GM12878 (cell line): ENCODE measurements at regions not wholly inside any gene's neighbourhood (a gene's known extent, or its start where the extent isn't known, plus 50 kb on each side); places are given as distances from the start of the nearest gene placed in this dataset.

Source experiments
- ATAC-seq: fragments of 200-7000 bp; cut with Tn5 transposase; 3 replicates; pipeline ENCODE4 v1.9.1; 2020; ENCODE audit warnings: mild to moderate bottlenecking, moderate library complexity
- BruUV-seq: library from RNA; stranded (reverse); fragments of 400-500 nt; replicated peaks from 2 replicates; lab custom pipeline; 2021; lab: Mats Ljungman, UMichigan
- CTCF ChIA-PET: fragments of 300-600 bp; sonication (Branson Sonifier 250); formaldehyde crosslinking; extraction: SDS; loops from one replicate; lab custom pipeline; 2021; ENCODE audit warnings: inconsistent platforms; lab: Yijun Ruan, JAX
- POLR2A ChIA-PET: fragments of 350-600 bp; formaldehyde crosslinking; extraction: SDS; loops from one replicate; lab custom pipeline; 2021; ENCODE audit warnings: inconsistent platforms; lab: Charles Lee
- RAD21 ChIA-PET: fragments of 300-600 bp; sonication (Branson Sonifier 250); formaldehyde crosslinking; loops from one replicate; lab custom pipeline; 2023; ENCODE audit warnings: antibody characterized with exemption; ENCODE audit not compliant: unreplicated experiment; lab: Charles Lee
- SMC1A ChIA-PET: fragments of 300-600 bp; sonication (Branson Sonifier 250); formaldehyde crosslinking; loops from one replicate; lab custom pipeline; 2023; ENCODE audit not compliant: unreplicated experiment, uncharacterized antibody; lab: Charles Lee
- DNase-seq: peaks from one replicate; pipeline ENCODE4 v3.0.0-alpha.2; 2011; ENCODE audit warnings: low read depth, low spot score
- FAIRE-seq: peaks from 3 replicates; lab custom pipeline; 2011; peaks lifted over from hg19 to GRCh38; lab: Jason Lieb, UNC
- H2AFZ ChIP-seq: 2 replicates; pipeline ENCODE4 v1.6.0; 2011; ENCODE audit warnings: low read depth, low read length, control low read depth; ENCODE audit not compliant: control insufficient read depth
- H3K27ac ChIP-seq: 2 replicates; pipeline ENCODE4 v1.5.1; 2011; ENCODE audit warnings: control low read depth; ENCODE audit not compliant: control insufficient read depth, insufficient read depth
- H3K27me3 ChIP-seq, 2 experiments: replicated peaks in 1 of 2; 2 replicates each; pipeline versions ENCODE4 v1.6.0 to v1.6.1; 2011; ENCODE audit warnings: low read length in 1 of 2; ENCODE audit not compliant: control insufficient read depth in 2 of 2, insufficient read depth in 2 of 2
- H3K36me3 ChIP-seq, 2 experiments: 2 replicates each; pipeline ENCODE4 v1.5.1; 2011; ENCODE audit warnings: low read length in 1 of 2; ENCODE audit not compliant: control insufficient read depth in 2 of 2, insufficient read depth in 2 of 2
- H3K4me1 ChIP-seq: 2 replicates; pipeline ENCODE4 v1.6.1; 2011; ENCODE audit warnings: mild to moderate bottlenecking, low read length, moderate library complexity, mixed read lengths; ENCODE audit not compliant: control insufficient read depth, insufficient read depth
- H3K4me2 ChIP-seq: 2 replicates; pipeline ENCODE4 v1.6.0; 2011; ENCODE audit warnings: control low read depth; ENCODE audit not compliant: control insufficient read depth, insufficient read depth
- H3K4me3 ChIP-seq: fragments of 200-600 bp; sonication (generic); 2 replicates; pipeline ENCODE4 v1.5.1; 2016
- H3K79me2 ChIP-seq: 2 replicates; pipeline ENCODE4 v1.6.0; 2011; ENCODE audit warnings: low read length; ENCODE audit not compliant: control insufficient read depth, insufficient read depth
- H3K9ac ChIP-seq: 2 replicates; pipeline ENCODE4 v1.8.0; 2011; ENCODE audit warnings: low read length, control low read depth, mixed read lengths; ENCODE audit not compliant: control insufficient read depth, insufficient read depth
- H3K9me3 ChIP-seq: replicated peaks from 3 replicates; pipeline ENCODE4 v1.5.1; 2011; ENCODE audit warnings: mild to moderate bottlenecking, low read length; ENCODE audit not compliant: control insufficient read depth, insufficient read depth
- H4K20me1 ChIP-seq: 2 replicates; pipeline ENCODE4 v1.6.0; 2011; ENCODE audit not compliant: control insufficient read depth, insufficient read depth
- E4F1 ChIP-seq: fragments of 450-650 bp; IDR thresholded peaks from 2 replicates; pipeline ENCODE4 v1.6.1; 2018; ENCODE audit warnings: borderline replicate concordance, mild to moderate bottlenecking; ENCODE audit not compliant: partially characterized antibody
- RAD21 ChIP-seq: IDR thresholded peaks from 2 replicates; pipeline ENCODE4 v1.6.1; 2011; ENCODE audit warnings: mild to moderate bottlenecking, low read depth, low read length, moderate library complexity; ENCODE audit not compliant: insufficient read depth
- TCF3 ChIP-seq: IDR thresholded peaks from 2 replicates; pipeline ENCODE4 v1.6.1; 2012; ENCODE audit warnings: low read depth, mild to moderate bottlenecking, low read length, borderline replicate concordance; ENCODE audit not compliant: insufficient read depth
- WGBS: methylation state at CpG from one replicate; pipeline ENCODE4 v1.1.6; 2016; ENCODE audit warnings: low lambda C conversion rate; ENCODE audit not compliant: insufficient replicate concordance, insufficient coverage; ENCODE audit errors: missing lambda C conversion rate; 5-methylcytosine and 5-hydroxymethylcytosine counted together
- in situ Hi-C: fragments of 300-500 bp; cut with MboI; formaldehyde crosslinking; loops from 9 replicates; pipeline ENCODE4 v1.14.3; 2018; ENCODE audit warnings: mixed read lengths
- intact Hi-C: fragments of 100-400 bp; cut with micrococcal nuclease; formaldehyde crosslinking; loops from one replicate; pipeline ENCODE4 v1.14.2; 2022; ENCODE audit not compliant: unreplicated experiment
- TF ChIP-seq, protein P1 (sequence below): fragments of 450-650 bp; IDR thresholded peaks from 2 replicates; pipeline ENCODE4 v1.6.1; 2017; ENCODE audit warnings: mild to moderate bottlenecking, moderate library complexity

- intact Hi-C loops (no loop called here), in situ Hi-C loops (no loop called here)
- ChIA-PET SMC1A (no interaction called here), CTCF (interaction anchor here (0.6 kb wide), 1 partner anchor 695 kb away, joined by 3 read pairs; no protein-coding TSS in a partner anchor), POLR2A (no interaction called here), RAD21 (no interaction called here)
- Histone ChIP-seq H2AFZ (no peak overlapping the region), H3K9ac (no peak overlapping the region), H3K9me3 (no peaks in the 10 kb centered on the region), H3K4me3 (no peak overlapping the region), H3K79me2 (no peaks in the 10 kb centered on the region), H3K27ac (no peak overlapping the region), H3K4me1 (no peaks in the 10 kb centered on the region), H3K4me2 (no peak overlapping the region), H3K27me3 (peaks cover 0 to 3% of the 10 kb centered on the region in 2 experiments; a peak in 2 of 4 replicates), H4K20me1 (no peaks in the 10 kb centered on the region), H3K36me3 (no peaks in the 10 kb centered on the region)
- FAIRE-seq (no peak), DNase-seq (no peak), ATAC-seq (no peak)
- TF ChIP-seq RAD21 (no peak), E4F1 (no peak)
- 35% methylated on average over 6 of the region's 6 CpGs for WGBS
- BruUV-seq = no TSS peak
Observed at GRCh38 chr5:38188591-38188990, 69.8 kb upstream of the EGFLAM start.

DNA sequence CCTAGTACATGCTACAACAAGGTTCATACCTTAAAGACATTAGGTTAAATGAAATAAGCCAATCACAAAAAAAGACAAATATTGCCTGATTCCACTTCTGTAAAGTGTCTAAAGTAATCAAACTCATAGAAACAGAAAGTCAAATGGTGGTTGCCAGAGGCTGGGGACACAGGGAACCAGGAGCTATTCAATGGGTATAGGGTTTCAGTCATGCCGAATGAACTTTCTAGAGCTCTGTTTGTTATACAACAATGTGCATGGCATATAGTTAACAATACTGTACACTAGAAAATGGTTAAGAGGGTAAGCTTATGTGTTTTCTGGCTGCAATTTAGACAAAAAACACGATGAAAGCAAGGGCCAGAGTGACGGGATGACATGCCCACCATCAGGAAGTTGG lies 70.8 kb upstream of the EGFLAM start:
- Histone ChIP-seq H3K27me3 (peaks cover 0 to 3% of the 10 kb centered on the region in 2 experiments; a peak in 2 of 4 replicates), H3K9me3 (no peaks in the 10 kb centered on the region), H4K20me1 (no peaks in the 10 kb centered on the region), H3K4me1 (no peaks in the 10 kb centered on the region), H3K4me2 (no peak overlapping the region), H3K36me3 (no peaks in the 10 kb centered on the region), H3K27ac (no peak overlapping the region), H3K79me2 (no peaks in the 10 kb centered on the region), H3K4me3 (no peak overlapping the region), H3K9ac (no peak overlapping the region), H2AFZ (no peak overlapping the region)
- in situ Hi-C loops (no loop called here), intact Hi-C loops (no loop called here)
- CTCF ChIA-PET = no interaction called here
- SMC1A ChIA-PET = interaction anchor here (1.0 kb wide), 1 partner anchor 21 kb away, joined by 3 read pairs; no protein-coding TSS in a partner anchor
- RAD21 ChIA-PET = no interaction called here
- POLR2A ChIA-PET = no interaction called here
- no peak for FAIRE-seq
- WGBS = 44% methylated on average over 3 of the region's 3 CpGs
- TF ChIP-seq, protein P1, sequence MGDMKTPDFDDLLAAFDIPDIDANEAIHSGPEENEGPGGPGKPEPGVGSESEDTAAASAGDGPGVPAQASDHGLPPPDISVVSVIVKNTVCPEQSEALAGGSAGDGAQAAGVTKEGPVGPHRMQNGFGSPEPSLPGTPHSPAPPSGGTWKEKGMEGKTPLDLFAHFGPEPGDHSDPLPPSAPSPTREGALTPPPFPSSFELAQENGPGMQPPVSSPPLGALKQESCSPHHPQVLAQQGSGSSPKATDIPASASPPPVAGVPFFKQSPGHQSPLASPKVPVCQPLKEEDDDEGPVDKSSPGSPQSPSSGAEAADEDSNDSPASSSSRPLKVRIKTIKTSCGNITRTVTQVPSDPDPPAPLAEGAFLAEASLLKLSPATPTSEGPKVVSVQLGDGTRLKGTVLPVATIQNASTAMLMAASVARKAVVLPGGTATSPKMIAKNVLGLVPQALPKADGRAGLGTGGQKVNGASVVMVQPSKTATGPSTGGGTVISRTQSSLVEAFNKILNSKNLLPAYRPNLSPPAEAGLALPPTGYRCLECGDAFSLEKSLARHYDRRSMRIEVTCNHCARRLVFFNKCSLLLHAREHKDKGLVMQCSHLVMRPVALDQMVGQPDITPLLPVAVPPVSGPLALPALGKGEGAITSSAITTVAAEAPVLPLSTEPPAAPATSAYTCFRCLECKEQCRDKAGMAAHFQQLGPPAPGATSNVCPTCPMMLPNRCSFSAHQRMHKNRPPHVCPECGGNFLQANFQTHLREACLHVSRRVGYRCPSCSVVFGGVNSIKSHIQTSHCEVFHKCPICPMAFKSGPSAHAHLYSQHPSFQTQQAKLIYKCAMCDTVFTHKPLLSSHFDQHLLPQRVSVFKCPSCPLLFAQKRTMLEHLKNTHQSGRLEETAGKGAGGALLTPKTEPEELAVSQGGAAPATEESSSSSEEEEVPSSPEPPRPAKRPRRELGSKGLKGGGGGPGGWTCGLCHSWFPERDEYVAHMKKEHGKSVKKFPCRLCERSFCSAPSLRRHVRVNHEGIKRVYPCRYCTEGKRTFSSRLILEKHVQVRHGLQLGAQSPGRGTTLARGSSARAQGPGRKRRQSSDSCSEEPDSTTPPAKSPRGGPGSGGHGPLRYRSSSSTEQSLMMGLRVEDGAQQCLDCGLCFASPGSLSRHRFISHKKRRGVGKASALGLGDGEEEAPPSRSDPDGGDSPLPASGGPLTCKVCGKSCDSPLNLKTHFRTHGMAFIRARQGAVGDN = no peak
- TF ChIP-seq TCF3 = no peak
- ATAC-seq = no peak
- DNase-seq = no peak
- no TSS peak for BruUV-seq
